WTC11 (cell line): ENCODE measurements at regions not wholly inside any gene's neighbourhood (a gene's known extent, or its start where the extent isn't known, plus 50 kb on each side); places are given as distances from the start of the nearest gene placed in this dataset.
A peak's percentile ranks its signal among the peaks of the same experiment; 100 is the strongest.
"Not testable (repeated sequence)": the region's sequence is repeated elsewhere in the genome, so short reads cannot be mapped to it uniquely, and the experiment has no call there.

ENCODE experiments used
- ATAC-seq: fragments of 200-7000 bp; cut with Tn5 transposase; 2 replicates; pipeline ENCODE4 v1.10.0; 2021; ENCODE audit warnings: mild to moderate bottlenecking, moderate library complexity
- CTCF ChIA-PET: fragments of 300-600 bp; sonication (Branson Sonifier 250); formaldehyde crosslinking; loops from one replicate; lab custom pipeline; 2021; ENCODE audit warnings: antibody characterized with exemption; lab: Charles Lee
- POLR2A ChIA-PET: fragments of 350-600 bp; sonication (Branson Sonifier 250); formaldehyde crosslinking; loops from one replicate; lab custom pipeline; 2021; ENCODE audit warnings: antibody characterized with exemption; lab: Charles Lee
- DNase-seq: peaks from one replicate; pipeline ENCODE4 v3.0.0; 2021; ENCODE audit warnings: low spot score
- H3K27ac Mint-ChIP-seq: 2 replicates; pipeline ENCODE4 v1.8.0; 2021; ENCODE audit warnings: mixed read lengths
- H3K27me3 Mint-ChIP-seq: 2 replicates; pipeline ENCODE4 v1.8.0; 2021; ENCODE audit warnings: low read depth, mild to moderate bottlenecking, moderate library complexity, mixed read lengths
- H3K36me3 Mint-ChIP-seq: 2 replicates; pipeline ENCODE4 v1.8.0; 2021; ENCODE audit warnings: mixed read lengths
- H3K4me1 Mint-ChIP-seq: 2 replicates; pipeline ENCODE4 v1.8.0; 2022; ENCODE audit warnings: mixed read lengths
- H3K4me3 Mint-ChIP-seq: 2 replicates; pipeline ENCODE4 v1.8.0; 2021; ENCODE audit warnings: mild to moderate bottlenecking, moderate library complexity, mixed read lengths
- H3K9me3 Mint-ChIP-seq: 2 replicates; pipeline ENCODE4 v1.8.0; 2021; ENCODE audit warnings: mixed read lengths
- NR2C2 ChIP-seq: sonication (generic); formaldehyde crosslinking; IDR thresholded peaks from 2 replicates; pipeline ENCODE4 v1.8.0; 2022; ENCODE audit warnings: mild to moderate bottlenecking, missing genetic modification reagents
- ZBTB43 ChIP-seq: sonication (generic); formaldehyde crosslinking; IDR thresholded peaks from 2 replicates; pipeline ENCODE4 v1.8.1; 2023; ENCODE audit warnings: mild to moderate bottlenecking, missing genetic modification reagents
- TF ChIP-seq, protein P1 (sequence below): sonication (generic); formaldehyde crosslinking; IDR thresholded peaks from 2 replicates; pipeline ENCODE4 v1.8.1; 2023; ENCODE audit warnings: mild to moderate bottlenecking, moderate library complexity, missing genetic modification reagents
- TF ChIP-seq, protein P2 (sequence below): fragments of 200-600 bp; IDR thresholded peaks from 2 replicates; pipeline ENCODE4 v1.8.0; 2022; ENCODE audit warnings: antibody characterized with exemption

DNA sequence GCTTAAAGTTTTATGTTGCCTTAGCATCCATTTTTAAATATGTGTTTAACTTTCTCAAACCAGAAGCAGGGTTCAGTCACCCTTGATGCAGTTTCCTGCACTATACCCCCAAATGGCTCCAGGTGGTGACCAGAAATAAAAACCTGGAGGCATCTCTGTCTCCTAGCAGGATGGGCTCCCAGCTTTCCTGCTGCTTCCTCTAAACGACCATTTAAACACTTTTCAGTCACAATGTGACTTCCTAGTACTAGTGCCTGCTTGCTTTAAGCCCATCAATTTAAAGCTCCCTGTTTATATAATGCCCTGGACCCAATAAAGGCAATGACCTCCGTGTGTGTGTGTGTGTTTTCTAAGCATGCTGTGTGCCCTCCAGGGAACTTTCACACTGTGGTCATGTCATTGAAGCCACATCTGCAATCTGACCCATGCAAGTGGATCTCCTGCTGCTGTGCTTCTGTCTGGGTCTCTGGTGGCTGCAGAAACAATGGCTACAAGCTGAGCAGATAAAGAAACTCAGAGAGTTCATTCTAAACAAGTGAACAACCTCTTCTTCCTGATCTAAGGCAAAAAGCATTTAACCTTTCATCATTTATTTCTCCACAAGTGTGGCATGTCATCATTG, 175.3 kb downstream of the SPATA31A6 start:
- H3K4me3 Mint-ChIP-seq: peak overlapping the region; percentile 73
- peaks cover 25% of the 10 kb centered on the region for H3K4me1 Mint-ChIP-seq
- H3K9me3 Mint-ChIP-seq, CTCF ChIA-PET, H3K36me3 Mint-ChIP-seq, DNase-seq, H3K27me3 Mint-ChIP-seq, POLR2A ChIA-PET, H3K27ac Mint-ChIP-seq: not testable (repeated sequence)
- peak; percentile 77 for ATAC-seq

DNA sequence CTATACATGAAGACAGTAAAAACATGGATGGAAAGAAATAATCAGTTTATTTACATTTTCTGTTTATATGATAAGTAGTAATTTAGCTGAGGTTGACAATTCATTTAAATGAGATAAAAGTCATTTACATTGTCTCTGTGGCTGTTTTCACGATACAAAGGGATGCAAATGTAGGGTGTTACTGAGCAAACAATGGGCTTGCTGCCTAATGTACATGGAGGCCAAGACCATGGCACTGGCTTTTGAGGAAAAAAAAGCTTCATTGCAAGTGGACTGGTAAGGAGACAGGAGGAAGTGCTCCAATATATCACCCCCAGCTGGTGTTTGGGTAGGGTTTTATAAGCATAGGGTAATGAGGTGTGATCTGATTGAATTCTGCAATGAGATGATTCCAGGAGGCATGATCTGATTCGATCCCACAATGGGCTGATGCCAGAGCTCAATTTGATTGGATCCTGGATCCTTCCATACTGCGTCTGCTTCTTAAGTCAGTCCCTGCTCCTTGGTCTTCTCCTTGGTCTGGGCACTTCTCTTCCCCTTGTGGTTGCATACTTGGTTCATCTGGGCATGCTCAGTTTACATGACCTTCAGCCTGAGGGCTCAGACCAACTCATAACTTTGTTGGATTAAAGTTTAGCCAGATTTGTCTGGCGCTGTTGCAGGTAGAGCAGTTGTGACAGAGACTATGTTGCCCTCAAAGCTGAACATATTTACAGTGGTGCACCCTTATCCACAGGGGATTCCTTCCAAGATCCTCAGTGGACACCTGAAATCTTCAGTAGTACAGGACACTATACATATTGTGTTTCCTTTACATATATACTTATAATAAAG, 181.2 kb downstream of the SPATA31A6 start:
- H3K27ac Mint-ChIP-seq, DNase-seq, H3K4me3 Mint-ChIP-seq, POLR2A ChIA-PET, H3K27me3 Mint-ChIP-seq, CTCF ChIA-PET, H3K36me3 Mint-ChIP-seq: not testable (repeated sequence)
- ATAC-seq: peak; percentile 64
- H3K4me1 Mint-ChIP-seq: peaks cover 14% of the 10 kb centered on the region
- peaks cover 11% of the 10 kb centered on the region for H3K9me3 Mint-ChIP-seq

DNA sequence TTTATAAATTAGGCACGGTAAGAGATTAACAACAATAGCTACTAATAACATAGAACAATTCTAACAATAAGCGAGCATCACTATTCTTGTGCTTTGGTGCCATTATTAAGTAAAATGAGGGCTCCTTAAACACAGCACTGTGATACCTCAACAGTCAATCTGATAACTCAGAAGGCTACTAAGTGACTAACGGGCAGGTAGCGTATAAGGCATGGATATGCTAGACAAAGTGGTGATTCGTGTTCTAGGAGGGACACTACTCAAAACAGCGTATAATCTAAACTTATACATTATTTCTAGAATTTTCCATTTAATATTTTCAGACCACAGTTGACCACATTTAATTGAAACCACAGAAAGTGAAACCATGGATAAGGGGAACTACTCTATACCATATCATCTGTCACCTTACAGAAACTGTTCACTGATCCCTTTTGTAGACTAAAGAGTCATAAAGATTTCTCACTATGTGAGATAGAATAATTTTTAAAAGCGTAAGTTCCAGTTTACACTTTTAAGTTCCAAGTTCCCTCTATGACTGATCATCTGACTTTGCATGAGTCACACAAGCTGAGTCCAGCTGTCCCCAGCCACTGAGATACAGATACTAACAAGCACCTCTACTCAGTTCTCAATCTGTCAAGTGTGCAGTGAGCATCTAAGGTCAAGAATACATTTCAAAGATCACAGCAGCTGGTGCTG, 181.9 kb downstream of the SPATA31A6 start:
- ATAC-seq, H3K27ac Mint-ChIP-seq, POLR2A ChIA-PET, CTCF ChIA-PET, H3K4me1 Mint-ChIP-seq, H3K27me3 Mint-ChIP-seq, DNase-seq, H3K36me3 Mint-ChIP-seq, H3K4me3 Mint-ChIP-seq: not testable (repeated sequence)
- peaks cover 11% of the 10 kb centered on the region for H3K9me3 Mint-ChIP-seq

- H3K4me3 Mint-ChIP-seq, POLR2A ChIA-PET, H3K36me3 Mint-ChIP-seq, H3K27ac Mint-ChIP-seq, H3K27me3 Mint-ChIP-seq, CTCF ChIA-PET, ATAC-seq, H3K4me1 Mint-ChIP-seq, DNase-seq: not testable (repeated sequence)
- peaks cover 11% of the 10 kb centered on the region for H3K9me3 Mint-ChIP-seq
These were observed 184.9 kb downstream of the SPATA31A6 start for GRCh38 chr9:42368279-42368881.

DNA sequence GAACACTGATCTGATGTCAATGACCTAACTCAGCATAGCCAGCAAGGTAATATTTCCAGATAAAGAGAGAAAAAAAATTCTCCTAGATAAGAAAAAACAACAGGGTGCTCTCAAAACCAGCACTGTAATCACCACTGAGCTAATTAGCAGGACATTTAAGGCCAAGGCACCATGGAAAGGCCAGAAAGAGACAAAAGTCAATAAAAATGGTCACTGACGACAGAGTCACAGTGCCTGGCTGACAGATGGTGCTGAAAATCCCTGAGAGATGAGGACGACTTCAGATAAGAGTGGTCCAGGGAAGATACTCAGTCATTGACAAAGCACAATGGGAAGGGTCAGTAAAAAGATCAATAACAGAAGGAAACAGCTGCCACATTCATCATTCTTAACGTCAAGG, 186.7 kb downstream of the SPATA31A6 start:
- H3K4me3 Mint-ChIP-seq, H3K27me3 Mint-ChIP-seq, H3K27ac Mint-ChIP-seq, H3K36me3 Mint-ChIP-seq, DNase-seq, CTCF ChIA-PET, H3K4me1 Mint-ChIP-seq, ATAC-seq, POLR2A ChIA-PET: not testable (repeated sequence)
- peaks cover 11% of the 10 kb centered on the region for H3K9me3 Mint-ChIP-seq

DNA sequence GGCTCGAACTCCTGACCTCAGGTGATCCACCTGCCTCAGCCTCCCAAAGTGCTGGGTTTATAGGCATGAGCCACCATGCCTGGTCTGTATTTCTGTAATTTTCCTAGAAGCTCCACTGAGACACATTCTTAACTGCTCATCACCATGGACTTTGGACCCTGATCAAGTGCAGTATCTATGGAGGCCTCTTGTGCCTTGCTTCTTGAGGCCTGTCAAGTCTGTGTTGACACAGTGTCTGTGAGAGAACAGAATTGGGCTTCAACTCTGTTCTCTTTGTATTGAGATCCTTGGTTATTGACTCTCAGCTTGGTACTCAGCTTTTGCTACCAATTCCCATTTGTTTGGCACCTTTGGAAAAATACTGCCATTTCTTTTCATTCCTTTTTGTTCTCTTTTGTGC, 188.0 kb downstream of the SPATA31A6 start:
- H3K36me3 Mint-ChIP-seq, ATAC-seq, DNase-seq, H3K27me3 Mint-ChIP-seq, H3K9me3 Mint-ChIP-seq, POLR2A ChIA-PET, H3K27ac Mint-ChIP-seq, H3K4me3 Mint-ChIP-seq, H3K4me1 Mint-ChIP-seq, CTCF ChIA-PET: not testable (repeated sequence)

- not testable (repeated sequence) for H3K27ac Mint-ChIP-seq, DNase-seq
- H3K27me3 Mint-ChIP-seq: peaks cover 14% of the 10 kb centered on the region
These were observed 194.3 kb downstream of the SPATA31A6 start for GRCh38 chr9:42377530-42378417.

DNA sequence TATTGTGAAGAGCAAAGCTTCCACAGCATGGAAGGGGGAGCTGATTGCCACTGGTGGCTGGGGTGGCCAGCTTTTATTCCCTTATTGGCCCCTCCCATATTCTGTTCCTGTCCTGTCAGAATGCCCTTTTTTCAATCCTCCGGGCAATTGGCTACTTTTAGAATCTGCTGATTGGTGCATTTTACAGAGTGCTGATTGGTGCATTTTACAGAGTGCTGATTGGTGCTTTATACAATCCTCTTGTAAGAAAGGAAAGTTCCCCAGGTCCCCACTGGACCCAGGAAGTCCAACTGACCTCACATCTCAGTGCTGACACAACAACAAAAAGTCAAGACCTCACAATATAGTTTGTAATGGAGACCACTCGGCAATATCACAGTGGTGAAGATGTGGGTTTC, 195.0 kb downstream of the SPATA31A6 start:
- peaks cover 12% of the 10 kb centered on the region for H3K9me3 Mint-ChIP-seq
- ChIA-PET CTCF (no interaction called here), POLR2A (no interaction called here)
- no peak overlapping the region for H3K27ac Mint-ChIP-seq
- H3K4me1 Mint-ChIP-seq: no peaks in the 10 kb centered on the region
- H3K4me3 Mint-ChIP-seq: no peak overlapping the region
- DNase-seq (no peak), ATAC-seq (no peak)
- H3K27me3 Mint-ChIP-seq: peaks cover 14% of the 10 kb centered on the region
- H3K36me3 Mint-ChIP-seq: peaks cover 9% of the 10 kb centered on the region; the same call in 1 of the 2 replicates
- TF ChIP-seq, protein P1, sequence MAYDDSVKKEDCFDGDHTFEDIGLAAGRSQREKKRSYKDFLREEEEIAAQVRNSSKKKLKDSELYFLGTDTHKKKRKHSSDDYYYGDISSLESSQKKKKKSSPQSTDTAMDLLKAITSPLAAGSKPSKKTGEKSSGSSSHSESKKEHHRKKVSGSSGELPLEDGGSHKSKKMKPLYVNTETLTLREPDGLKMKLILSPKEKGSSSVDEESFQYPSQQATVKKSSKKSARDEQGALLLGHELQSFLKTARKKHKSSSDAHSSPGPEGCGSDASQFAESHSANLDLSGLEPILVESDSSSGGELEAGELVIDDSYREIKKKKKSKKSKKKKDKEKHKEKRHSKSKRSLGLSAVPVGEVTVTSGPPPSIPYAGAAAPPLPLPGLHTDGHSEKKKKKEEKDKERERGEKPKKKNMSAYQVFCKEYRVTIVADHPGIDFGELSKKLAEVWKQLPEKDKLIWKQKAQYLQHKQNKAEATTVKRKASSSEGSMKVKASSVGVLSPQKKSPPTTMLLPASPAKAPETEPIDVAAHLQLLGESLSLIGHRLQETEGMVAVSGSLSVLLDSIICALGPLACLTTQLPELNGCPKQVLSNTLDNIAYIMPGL (CRISPR knock-in tag): no peak
- TF ChIP-seq ZBTB43 (CRISPR knock-in tag) (no peak), NR2C2 (CRISPR knock-in tag) (no peak)
- TF ChIP-seq, protein P2, sequence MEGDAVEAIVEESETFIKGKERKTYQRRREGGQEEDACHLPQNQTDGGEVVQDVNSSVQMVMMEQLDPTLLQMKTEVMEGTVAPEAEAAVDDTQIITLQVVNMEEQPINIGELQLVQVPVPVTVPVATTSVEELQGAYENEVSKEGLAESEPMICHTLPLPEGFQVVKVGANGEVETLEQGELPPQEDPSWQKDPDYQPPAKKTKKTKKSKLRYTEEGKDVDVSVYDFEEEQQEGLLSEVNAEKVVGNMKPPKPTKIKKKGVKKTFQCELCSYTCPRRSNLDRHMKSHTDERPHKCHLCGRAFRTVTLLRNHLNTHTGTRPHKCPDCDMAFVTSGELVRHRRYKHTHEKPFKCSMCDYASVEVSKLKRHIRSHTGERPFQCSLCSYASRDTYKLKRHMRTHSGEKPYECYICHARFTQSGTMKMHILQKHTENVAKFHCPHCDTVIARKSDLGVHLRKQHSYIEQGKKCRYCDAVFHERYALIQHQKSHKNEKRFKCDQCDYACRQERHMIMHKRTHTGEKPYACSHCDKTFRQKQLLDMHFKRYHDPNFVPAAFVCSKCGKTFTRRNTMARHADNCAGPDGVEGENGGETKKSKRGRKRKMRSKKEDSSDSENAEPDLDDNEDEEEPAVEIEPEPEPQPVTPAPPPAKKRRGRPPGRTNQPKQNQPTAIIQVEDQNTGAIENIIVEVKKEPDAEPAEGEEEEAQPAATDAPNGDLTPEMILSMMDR: no peak

More at GRCh38 chr9:42377530-42378417, 194.3 kb downstream of the SPATA31A6 start:
- peak; percentile 82 for ATAC-seq
- POLR2A ChIA-PET, H3K36me3 Mint-ChIP-seq, CTCF ChIA-PET, H3K4me3 Mint-ChIP-seq, H3K4me1 Mint-ChIP-seq: not testable (repeated sequence)
- H3K9me3 Mint-ChIP-seq: peaks cover 12% of the 10 kb centered on the region
